ENCODE measurements at regions not wholly inside any gene's neighbourhood (a gene's known extent, or its start where the extent isn't known, plus 50 kb on each side); places are given as distances from the start of the nearest gene placed in this dataset.
"Not testable (repeated sequence)": the region's sequence is repeated elsewhere in the genome, so short reads cannot be mapped to it uniquely, and the experiment has no call there.

DNA sequence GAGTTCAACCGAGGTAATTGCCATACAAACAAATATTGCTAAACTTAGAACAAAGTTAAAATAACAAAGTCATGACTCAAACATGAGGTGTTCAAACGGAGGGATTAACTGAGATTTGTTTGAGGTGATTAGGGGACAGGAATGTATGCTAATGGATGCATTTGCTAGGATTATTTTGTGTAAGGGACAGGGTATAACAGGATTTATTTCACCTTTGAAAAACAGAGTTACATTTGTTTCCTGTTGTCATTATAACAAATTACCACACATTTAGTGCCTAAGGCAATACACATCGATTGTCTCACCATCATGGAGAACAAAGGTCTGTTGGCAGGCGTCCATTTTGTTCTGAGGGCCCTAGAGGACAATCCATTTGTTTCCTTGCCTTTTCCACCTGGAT, 304.3 kb upstream of the CNTNAP5 start:
- no peak for DNase-seq

- no peak for DNase-seq
Measured at GRCh38 chr2:123723706-123724105, 301.4 kb upstream of the CNTNAP5 start.

- no peak for DNase-seq
Measured at GRCh38 chr2:123732563-123732962, 292.5 kb upstream of the CNTNAP5 start.

DNA sequence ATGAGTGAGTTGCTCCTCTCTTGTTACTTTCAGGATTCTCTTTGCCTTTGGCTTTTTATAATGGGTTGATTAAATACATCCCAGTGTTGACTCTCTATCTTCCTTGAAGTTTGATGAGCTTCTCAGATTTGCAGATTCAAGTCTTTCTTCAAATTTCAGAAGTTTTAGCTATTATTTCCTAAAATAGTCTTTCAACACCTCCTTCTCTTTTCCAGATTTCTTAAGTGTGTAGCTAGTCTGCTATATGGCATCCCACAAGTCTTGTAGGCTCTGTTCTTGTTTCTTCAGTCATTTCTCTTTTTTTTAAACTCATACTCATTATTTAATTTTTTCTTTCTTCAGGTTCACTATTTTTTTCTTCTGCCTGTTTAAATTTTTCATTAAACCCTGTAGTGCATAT, 287.7 kb upstream of the CNTNAP5 start:
- no peak for DNase-seq

DNA sequence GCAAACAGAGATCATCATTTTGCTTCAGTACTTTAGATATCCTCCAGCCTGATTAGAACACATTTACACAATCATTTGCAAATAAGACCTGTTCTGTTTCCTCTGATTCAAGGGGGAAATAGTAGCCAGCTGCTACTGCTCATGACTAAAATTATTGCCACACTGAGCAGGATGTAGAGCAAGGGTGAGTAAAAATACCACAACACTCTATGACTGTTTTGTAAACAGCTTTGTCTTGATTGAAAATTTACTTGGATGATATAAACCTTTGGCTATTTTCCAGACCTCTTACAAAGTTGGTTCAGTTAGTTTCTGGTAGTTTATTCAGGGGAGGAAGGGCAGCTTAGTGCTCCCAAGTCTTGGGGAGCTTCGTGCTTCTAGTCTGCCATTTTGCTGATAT, 286.4 kb upstream of the CNTNAP5 start:
- no peak for DNase-seq

DNA sequence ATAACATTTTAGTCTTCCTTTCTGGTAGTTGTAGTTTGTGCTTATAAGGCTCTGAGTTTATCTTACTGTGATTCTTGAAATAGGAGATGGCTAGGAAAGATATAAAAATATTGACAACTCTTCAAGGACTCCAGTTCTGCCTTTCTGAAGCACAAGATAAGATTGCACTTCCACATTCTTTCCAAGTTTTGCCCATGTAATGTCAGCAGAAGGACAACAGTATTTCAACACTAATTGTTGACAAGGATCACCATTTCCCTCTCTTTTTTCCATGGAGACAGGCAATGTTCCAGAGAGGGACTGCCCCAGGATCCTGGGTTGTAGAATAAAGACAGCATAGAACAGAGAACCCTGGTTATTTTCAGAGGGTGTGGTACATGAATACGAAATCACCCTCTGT, 279.1 kb upstream of the CNTNAP5 start:
- DNase-seq = no peak

GRCh38 chr2:123747326-123747725, 277.8 kb upstream of the CNTNAP5 start:
- DNase-seq = no peak

GRCh38 chr2:123762221-123762620, 262.9 kb upstream of the CNTNAP5 start:
- no peak for DNase-seq

DNA sequence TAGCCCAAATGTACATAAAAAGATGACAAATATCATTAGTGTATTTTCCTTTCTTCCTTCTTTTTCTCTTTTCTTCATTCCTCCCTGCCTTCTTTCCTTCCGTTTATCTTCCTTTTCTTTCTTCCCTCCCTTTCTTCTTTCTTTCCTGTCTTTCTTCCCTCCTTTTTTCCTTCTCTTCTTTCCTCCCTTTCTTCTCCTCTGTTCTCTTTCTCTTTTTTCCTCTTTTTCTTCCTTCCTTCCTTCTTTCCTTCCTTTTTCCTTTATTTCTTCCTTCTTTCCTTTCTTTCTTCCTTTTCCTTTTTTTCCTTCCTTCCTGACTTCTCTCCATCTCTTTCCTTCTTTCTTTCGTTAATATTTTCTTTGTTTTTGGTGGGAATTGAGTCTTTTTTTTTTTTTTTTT, 256.9 kb upstream of the CNTNAP5 start:
- no peak for DNase-seq

DNA sequence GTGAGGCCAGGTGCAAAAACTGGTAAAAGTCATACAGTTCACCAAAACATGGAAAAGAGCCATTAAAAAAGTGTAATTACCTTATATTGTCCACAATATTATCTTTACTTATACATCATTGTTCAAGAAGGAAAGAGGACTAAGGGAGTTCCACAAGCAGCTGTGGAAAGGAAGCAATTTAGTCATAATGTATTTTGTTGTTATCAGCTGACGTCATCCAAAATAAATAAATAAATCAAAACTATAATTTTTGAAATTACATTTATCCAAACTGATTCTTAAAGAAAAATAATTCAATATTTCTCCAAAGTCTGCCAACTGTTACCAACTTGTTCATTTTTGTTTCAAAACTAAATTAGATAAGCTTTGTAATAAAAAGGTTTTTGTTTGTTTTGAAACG, 256.1 kb upstream of the CNTNAP5 start:
- DNase-seq = no peak

GRCh38 chr2:123770996-123771720, 253.9 kb upstream of the CNTNAP5 start:
- no peak for DNase-seq

DNA sequence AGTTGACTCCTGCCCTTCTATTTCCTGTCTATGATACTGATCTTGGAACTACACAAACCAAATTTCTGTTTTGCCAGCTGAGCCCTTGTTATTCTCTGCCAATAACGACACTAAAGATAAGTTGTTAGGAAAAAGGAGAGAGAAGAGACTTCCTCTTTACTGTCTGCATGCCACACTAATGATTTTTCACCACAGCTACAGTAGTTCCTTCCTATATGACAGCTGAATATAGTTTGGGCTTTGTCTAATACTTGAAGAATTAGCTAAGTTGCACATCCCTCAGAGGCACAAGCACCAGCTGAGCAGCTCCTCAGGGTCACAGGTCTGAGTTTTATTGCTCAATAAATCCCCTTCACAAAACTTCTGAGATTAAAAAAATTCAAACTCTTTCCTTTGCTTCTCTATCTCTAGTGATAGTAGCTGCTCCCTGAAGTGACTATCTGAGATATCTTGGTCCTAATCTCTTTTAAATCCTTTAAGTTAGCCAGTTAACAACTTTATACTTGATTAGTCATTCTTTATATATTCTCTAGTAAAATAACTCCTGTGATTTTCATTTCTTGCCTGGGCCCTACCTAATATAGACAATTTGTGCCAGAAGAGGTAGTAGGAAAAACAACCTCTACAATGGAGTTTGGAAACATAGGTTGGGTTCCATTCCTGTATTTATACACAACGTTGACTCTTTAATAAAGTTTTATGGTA, 253.0 kb upstream of the CNTNAP5 start:
- no peak for DNase-seq

GRCh38 chr2:123777116-123777515, 248.0 kb upstream of the CNTNAP5 start:
- DNase-seq = no peak

GRCh38 chr2:123783164-123783563, 241.9 kb upstream of the CNTNAP5 start:
- DNase-seq = no peak

DNA sequence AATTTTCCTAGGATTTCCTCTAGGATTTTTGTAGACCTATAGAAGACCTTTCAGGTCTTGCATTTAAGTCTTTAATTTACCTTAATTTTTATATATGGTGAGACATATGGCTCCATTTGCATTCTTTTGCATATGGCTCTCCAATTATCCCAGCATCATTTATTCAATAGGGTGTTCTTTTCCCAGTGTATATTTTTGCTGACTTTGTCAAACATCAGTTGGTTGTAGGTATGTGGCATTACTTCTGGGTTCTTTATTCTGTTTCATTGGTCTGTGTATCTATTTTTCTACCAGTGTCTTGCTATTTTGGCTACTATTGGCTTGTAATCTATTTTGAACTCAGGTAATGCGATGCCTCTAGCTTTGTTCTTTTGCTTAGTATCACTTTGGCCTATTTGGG, 239.8 kb upstream of the CNTNAP5 start:
- DNase-seq = no peak

DNA sequence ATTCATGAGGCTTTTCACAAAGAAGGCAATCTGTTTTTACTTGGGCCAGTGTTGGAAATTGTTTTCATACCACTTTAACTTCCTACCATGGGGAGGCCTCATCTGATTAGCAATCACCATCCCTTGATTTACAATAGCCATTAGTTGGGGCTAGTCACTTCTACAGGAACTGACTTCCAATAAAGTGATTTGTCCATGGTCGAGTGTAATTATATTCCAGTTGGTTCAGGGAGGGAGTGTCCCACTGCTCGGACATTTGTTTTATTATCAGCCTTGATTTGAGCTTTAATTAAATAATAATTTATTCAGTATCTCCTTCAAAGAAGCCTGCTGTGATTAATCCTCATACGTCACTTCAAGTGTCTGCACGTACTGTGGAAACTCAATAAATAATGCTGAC, 233.9 kb upstream of the CNTNAP5 start:
- no peak for DNase-seq

DNA sequence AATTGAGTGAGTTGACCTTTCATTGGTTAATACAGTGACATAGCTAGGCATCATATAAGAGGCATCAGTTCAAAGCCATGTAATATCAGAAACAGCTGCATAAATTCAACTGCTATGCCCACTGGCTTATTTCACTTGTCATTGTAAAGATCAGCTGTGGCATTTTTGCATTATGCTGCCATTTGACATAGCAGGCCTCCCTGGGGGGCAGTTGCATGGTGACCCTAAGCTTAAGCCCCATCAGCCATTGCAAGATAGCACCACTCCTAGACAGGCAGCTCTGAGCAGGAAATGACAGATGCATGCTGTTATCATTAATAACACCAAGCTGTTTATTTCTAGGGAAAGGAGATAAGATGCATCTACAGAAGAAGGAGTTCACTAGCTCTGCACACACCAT, 233.4 kb upstream of the CNTNAP5 start:
- DNase-seq = no peak

GRCh38 chr2:123804126-123804525, 221.0 kb upstream of the CNTNAP5 start:
- DNase-seq = not testable (repeated sequence)

- DNase-seq = not testable (repeated sequence)
Measured at GRCh38 chr2:123805746-123806145, 219.3 kb upstream of the CNTNAP5 start.

GRCh38 chr2:123808243-123808642, 216.8 kb upstream of the CNTNAP5 start:
- DNase-seq = no peak

- DNase-seq = no peak
Measured at GRCh38 chr2:123811846-123812245, 213.2 kb upstream of the CNTNAP5 start.

DNA sequence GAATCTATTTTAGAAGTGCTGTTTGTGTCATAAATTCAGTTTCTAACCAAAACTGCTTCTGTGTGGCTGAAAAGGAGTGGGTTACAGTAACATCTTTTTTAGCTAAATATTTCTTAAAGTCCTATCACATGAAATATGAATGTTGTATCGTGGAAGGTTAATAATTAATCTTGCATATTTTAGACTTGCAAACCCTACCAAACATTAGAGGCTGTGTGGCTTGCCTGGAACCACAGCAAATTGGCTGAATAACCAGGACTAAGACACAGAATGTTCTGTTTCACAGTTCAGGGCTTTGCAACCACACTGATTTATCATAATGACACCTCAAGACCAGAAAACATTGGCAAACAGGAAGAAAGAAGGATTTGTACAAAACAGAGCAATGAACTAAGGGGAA, 208.9 kb upstream of the CNTNAP5 start:
- DNase-seq = no peak

- no peak for DNase-seq
Measured at GRCh38 chr2:123816928-123817327, 208.2 kb upstream of the CNTNAP5 start.

DNA sequence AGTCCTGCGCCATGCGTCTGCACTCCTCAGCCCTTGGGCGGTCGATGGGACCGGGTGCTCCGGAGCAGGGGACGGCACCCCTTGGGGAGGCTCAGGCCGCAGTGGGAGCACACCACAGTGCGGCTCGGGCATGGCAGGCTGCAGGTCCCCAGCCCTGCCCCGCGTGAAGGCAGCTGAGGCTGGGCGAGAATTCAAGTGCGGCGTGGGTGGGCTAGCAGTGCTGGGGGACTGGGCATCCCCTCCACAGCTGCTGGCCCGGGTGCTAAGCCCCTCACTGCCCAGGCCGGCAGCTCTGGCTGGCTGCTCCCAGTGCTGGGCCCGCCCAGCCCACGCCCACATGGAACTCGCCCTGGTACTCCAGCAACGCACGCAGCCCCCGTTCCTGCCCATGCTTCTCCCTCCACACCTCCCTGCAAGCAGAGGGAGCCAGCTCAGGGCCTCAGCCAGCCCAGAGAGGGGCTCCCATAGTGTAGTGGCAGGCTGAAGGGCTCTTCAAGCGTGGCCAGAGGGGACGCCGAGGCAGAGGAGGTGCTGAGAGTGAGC, 198.3 kb upstream of the CNTNAP5 start:
- DNase-seq = no peak

- DNase-seq = no peak
Measured at GRCh38 chr2:123839326-123839725, 185.8 kb upstream of the CNTNAP5 start.

Data from islet precursor cell (in vitro differentiated cells).